BJ (cell line): ENCODE measurements at regions not wholly inside any gene's neighbourhood (a gene's known extent, or its start where the extent isn't known, plus 50 kb on each side); places are given as distances from the start of the nearest gene placed in this dataset.

Experiments used
- CTCF ChIA-PET: fragments of 350-600 bp; formaldehyde crosslinking; extraction: SDS; loops from one replicate; lab custom pipeline; 2021; ENCODE audit warnings: antibody characterized with exemption, inconsistent platforms; lab: Yijun Ruan, JAX
- POLR2A ChIA-PET: fragments of 300-600 bp; sonication (Branson Sonifier 250); formaldehyde crosslinking; extraction: SDS; loops from one replicate; lab custom pipeline; 2021; ENCODE audit warnings: antibody characterized with exemption; lab: Charles Lee
- DNase-seq: peaks from one replicate; pipeline ENCODE4 v3.0.0-alpha.2; 2011; ENCODE audit warnings: low read depth
- H3K27me3 ChIP-seq: 2 replicates; pipeline ENCODE4 v1.6.0; 2011; ENCODE audit warnings: low read length; ENCODE audit not compliant: control insufficient read depth, insufficient read depth
- H3K36me3 ChIP-seq: 2 replicates; pipeline ENCODE4 v1.5.1; 2011; ENCODE audit warnings: low read length; ENCODE audit not compliant: control insufficient read depth, insufficient read depth
- H3K4me3 ChIP-seq: 2 replicates; pipeline ENCODE4 v1.5.1; 2011; ENCODE audit warnings: low read depth, mild to moderate bottlenecking, control low read depth, low read length
- CTCF ChIP-seq: IDR thresholded peaks from 2 replicates; pipeline ENCODE4 v1.5.1; 2011; ENCODE audit warnings: low read depth, mild to moderate bottlenecking, control low read depth, inconsistent platforms, low read length, moderate library complexity; ENCODE audit not compliant: insufficient read depth

GRCh38 chr7:51965454-51965853 lies 648.8 kb upstream of the COBL start:
- H3K4me3 ChIP-seq: no peak overlapping the region
- TF ChIP-seq CTCF: no peak
- ChIA-PET POLR2A (no interaction called here), CTCF (no interaction called here)
- no peaks in the 10 kb centered on the region for H3K36me3 ChIP-seq
- no peaks in the 10 kb centered on the region for H3K27me3 ChIP-seq
- no peak for DNase-seq

- TF ChIP-seq CTCF: no peak
- Histone ChIP-seq H3K36me3 (no peaks in the 10 kb centered on the region), H3K27me3 (no peaks in the 10 kb centered on the region), H3K4me3 (no peak overlapping the region)
- POLR2A ChIA-PET: no interaction called here
- CTCF ChIA-PET: no interaction called here
- no peak for DNase-seq
Measured at GRCh38 chr7:51961804-51962203, 645.2 kb upstream of the COBL start.

GRCh38 chr7:51950813-51951212 lies 634.2 kb upstream of the COBL start:
- POLR2A ChIA-PET: no interaction called here
- no peak for TF ChIP-seq CTCF
- CTCF ChIA-PET: no interaction called here
- DNase-seq: no peak
- H3K27me3 ChIP-seq: no peaks in the 10 kb centered on the region
- no peak overlapping the region for H3K4me3 ChIP-seq
- no peaks in the 10 kb centered on the region for H3K36me3 ChIP-seq

- no peak for TF ChIP-seq CTCF
- Histone ChIP-seq H3K36me3 (no peaks in the 10 kb centered on the region), H3K27me3 (no peaks in the 10 kb centered on the region), H3K4me3 (no peak overlapping the region)
- CTCF ChIA-PET: no interaction called here
- POLR2A ChIA-PET: no interaction called here
- no peak for DNase-seq
Measured at GRCh38 chr7:51949726-51950644, 633.4 kb upstream of the COBL start.

- TF ChIP-seq CTCF: no peak
- no peak for DNase-seq
- CTCF ChIA-PET: no interaction called here
- Histone ChIP-seq H3K36me3 (no peaks in the 10 kb centered on the region), H3K4me3 (no peak overlapping the region), H3K27me3 (no peaks in the 10 kb centered on the region)
- POLR2A ChIA-PET: no interaction called here
Measured at GRCh38 chr7:51930834-51931233, 614.2 kb upstream of the COBL start.
